AG10803 (cell line): ENCODE measurements at regions not wholly inside any gene's neighbourhood (a gene's known extent, or its start where the extent isn't known, plus 50 kb on each side); places are given as distances from the start of the nearest gene placed in this dataset.

Experiments used
- DNase-seq: peaks from one replicate; pipeline ENCODE4 v3.0.0; 2010; ENCODE audit warnings: low read depth
- H3K4me3 ChIP-seq: 2 replicates; pipeline ENCODE4 v1.5.1; 2011; ENCODE audit warnings: mild to moderate bottlenecking, low read length, control low read depth
- TF ChIP-seq, protein P1 (sequence below): conservative IDR thresholded peaks from 2 replicates; pipeline ENCODE4 v1.5.1; 2011; ENCODE audit warnings: mild to moderate bottlenecking, low read length, control low read depth, inconsistent platforms

DNA sequence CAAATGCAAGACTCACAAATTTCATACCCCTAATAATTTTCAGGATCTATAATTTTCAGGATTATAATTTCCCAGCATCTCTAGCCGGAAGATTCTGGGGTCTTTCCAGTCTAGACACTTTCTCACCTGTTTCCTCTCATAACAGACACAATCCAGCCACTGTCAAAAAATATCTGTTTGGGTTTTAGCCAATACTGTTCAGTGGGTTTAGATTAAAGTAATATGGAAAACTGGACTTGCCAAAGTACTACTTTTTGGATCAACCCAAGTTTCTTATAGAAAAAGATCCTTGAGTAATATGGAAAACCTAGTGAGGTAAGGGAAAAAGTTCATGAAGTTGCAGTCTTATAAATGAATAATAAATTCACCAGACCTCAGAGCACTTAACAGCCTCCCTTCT lies 62.1 kb upstream of the NEBL start:
- DNase-seq: no peak
- no peak overlapping the region for H3K4me3 ChIP-seq
- TF ChIP-seq, protein P1, sequence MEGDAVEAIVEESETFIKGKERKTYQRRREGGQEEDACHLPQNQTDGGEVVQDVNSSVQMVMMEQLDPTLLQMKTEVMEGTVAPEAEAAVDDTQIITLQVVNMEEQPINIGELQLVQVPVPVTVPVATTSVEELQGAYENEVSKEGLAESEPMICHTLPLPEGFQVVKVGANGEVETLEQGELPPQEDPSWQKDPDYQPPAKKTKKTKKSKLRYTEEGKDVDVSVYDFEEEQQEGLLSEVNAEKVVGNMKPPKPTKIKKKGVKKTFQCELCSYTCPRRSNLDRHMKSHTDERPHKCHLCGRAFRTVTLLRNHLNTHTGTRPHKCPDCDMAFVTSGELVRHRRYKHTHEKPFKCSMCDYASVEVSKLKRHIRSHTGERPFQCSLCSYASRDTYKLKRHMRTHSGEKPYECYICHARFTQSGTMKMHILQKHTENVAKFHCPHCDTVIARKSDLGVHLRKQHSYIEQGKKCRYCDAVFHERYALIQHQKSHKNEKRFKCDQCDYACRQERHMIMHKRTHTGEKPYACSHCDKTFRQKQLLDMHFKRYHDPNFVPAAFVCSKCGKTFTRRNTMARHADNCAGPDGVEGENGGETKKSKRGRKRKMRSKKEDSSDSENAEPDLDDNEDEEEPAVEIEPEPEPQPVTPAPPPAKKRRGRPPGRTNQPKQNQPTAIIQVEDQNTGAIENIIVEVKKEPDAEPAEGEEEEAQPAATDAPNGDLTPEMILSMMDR: no peak

DNA sequence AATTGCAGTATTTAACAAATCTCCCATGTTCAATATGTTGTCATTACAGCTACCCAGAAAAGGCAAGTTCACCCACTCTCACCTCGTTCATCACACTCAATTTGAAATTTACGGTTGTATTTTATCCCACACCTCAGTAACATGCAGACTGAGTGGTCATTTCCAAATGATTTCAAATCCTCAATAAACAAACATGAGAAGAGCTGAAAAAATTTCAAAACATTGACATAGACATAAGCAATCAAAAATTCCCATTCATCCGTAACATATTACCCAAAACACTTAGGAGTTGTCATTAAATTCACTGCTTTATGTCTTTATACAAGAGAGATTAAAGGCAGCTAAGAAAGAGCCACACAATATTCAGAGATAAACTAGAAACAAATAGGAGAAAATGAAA lies 61.7 kb upstream of the NEBL start:
- TF ChIP-seq, protein P1: no peak
- no peak for DNase-seq
- H3K4me3 ChIP-seq: no peak overlapping the region

GRCh38 chr10:20958225-20958624 lies 61.1 kb upstream of the NEBL start:
- TF ChIP-seq, protein P1: no peak
- H3K4me3 ChIP-seq: no peak overlapping the region
- DNase-seq: no peak

- H3K4me3 ChIP-seq: no peak overlapping the region
- DNase-seq: no peak
- TF ChIP-seq, protein P1: no peak
These were observed 60.6 kb upstream of the NEBL start for GRCh38 chr10:20957744-20958143.

DNA sequence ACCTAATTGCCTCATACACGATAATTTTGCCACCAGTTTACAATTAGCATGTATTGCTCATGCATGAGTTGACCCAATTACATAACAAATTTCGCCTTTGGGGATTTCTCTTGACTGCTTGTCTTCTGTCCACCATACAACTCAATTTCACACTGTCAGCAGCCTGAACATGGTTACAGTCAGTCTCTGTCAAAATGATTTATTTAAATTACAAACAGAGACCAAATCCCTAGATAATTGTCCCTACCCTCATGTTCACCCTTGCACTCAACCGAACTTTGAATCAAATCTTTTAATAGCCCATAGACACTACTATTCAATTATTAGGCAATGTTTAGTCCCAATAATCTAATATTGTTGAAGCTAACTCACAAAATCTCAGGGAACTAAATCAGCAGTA lies 59.7 kb upstream of the NEBL start:
- no peak overlapping the region for H3K4me3 ChIP-seq
- no peak for DNase-seq
- TF ChIP-seq, protein P1: no peak

- H3K4me3 ChIP-seq: no peak overlapping the region
- TF ChIP-seq, protein P1: no peak
- no peak for DNase-seq
These were observed 58.3 kb upstream of the NEBL start for GRCh38 chr10:20955355-20955893.

DNA sequence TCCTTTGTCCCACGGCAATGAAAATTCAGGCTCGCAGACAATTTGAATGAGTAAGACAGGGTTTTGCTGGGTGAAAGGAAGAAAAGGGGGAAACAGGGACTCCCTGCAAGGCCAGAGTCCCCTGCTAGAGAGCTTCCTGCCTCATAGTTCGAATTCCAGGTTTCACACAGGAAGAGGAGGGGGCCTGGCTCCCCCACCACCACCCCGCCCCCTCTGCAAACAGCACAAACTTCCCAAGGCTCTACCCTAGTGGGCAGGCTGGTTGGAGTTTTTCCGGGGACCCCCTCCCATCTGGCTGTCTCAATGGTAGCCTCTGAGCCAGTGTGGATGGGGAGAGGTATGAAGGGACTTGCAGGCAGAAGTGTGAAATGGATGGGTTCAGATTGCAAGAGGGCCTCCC lies 57.4 kb upstream of the NEBL start:
- TF ChIP-seq, protein P1: no peak
- no peak overlapping the region for H3K4me3 ChIP-seq
- DNase-seq: no peak
